NB4 (cell line): ENCODE measurements at regions not wholly inside any gene's neighbourhood (a gene's known extent, or its start where the extent isn't known, plus 50 kb on each side); places are given as distances from the start of the nearest gene placed in this dataset.

Experiments
- DNase-seq: peaks from one replicate; pipeline ENCODE4 v3.0.0; 2010; ENCODE audit warnings: low read depth
- H3K4me3 ChIP-seq: one replicate; pipeline ENCODE4 v1.5.1; 2011; ENCODE audit warnings: mild to moderate bottlenecking, low read depth, low read length, moderate library complexity
- CTCF ChIP-seq: IDR thresholded peaks from one replicate; pipeline ENCODE4 v1.5.1; 2012; ENCODE audit warnings: low read depth, low read length
- MAX ChIP-seq: IDR thresholded peaks from 2 replicates; pipeline ENCODE4 v1.6.1; 2011; ENCODE audit warnings: low read depth, low read length
- MYC ChIP-seq: IDR thresholded peaks from 2 replicates; pipeline ENCODE4 v1.6.1; 2011; ENCODE audit warnings: low read depth, low read length
- POLR2A ChIP-seq: IDR thresholded peaks from 2 replicates; pipeline ENCODE4 v1.6.1; 2011; ENCODE audit warnings: mild to moderate bottlenecking; ENCODE audit not compliant: insufficient read length; ENCODE audit errors: extremely low read depth

- TF ChIP-seq MYC (no peak), CTCF (no peak), POLR2A (no peak), MAX (no peak)
- DNase-seq = no peak
- no peak overlapping the region for H3K4me3 ChIP-seq
These were observed 52.6 kb upstream of the STX18 start for GRCh38 chr4:4594285-4594920.

GRCh38 chr4:4593596-4594284, 51.9 kb upstream of the STX18 start:
- DNase-seq = no peak
- no peak overlapping the region for H3K4me3 ChIP-seq
- TF ChIP-seq CTCF = no peak
- no peak for TF ChIP-seq POLR2A
- no peak for TF ChIP-seq MAX
- TF ChIP-seq MYC = no peak

GRCh38 chr4:4592414-4592813, 50.6 kb upstream of the STX18 start:
- DNase-seq = no peak
- H3K4me3 ChIP-seq = no peak overlapping the region
- no peak for TF ChIP-seq POLR2A
- no peak for TF ChIP-seq CTCF
- no peak for TF ChIP-seq MYC
- TF ChIP-seq MAX = no peak
